Stimulated activated memory B cell treated with anti-CD40 and anti-IgM and Interleukin-4, amounts not matched to agents 10 μg/mL and 1 μg/mL and 100 μg/mL, for 72 hours (primary cell): ENCODE measurements at regions not wholly inside any gene's neighbourhood (a gene's known extent, or its start where the extent isn't known, plus 50 kb on each side); places are given as distances from the start of the nearest gene placed in this dataset.
"Not testable (repeated sequence)": the region's sequence is repeated elsewhere in the genome, so short reads cannot be mapped to it uniquely, and the experiment has no call there.

Source experiments
- ATAC-seq: fragments of 150-1000 bp; cut with Tn5 transposase; 2 replicates; pipeline ENCODE4 v1.10.0; 2021
- H3K27ac Mint-ChIP-seq: one replicate; pipeline ENCODE4 v1.8.0; 2022; ENCODE audit warnings: mild to moderate bottlenecking, mixed read lengths
- H3K27me3 Mint-ChIP-seq: one replicate; pipeline ENCODE4 v1.8.0; 2022; ENCODE audit warnings: mixed read lengths
- H3K36me3 Mint-ChIP-seq: one replicate; pipeline ENCODE4 v1.8.0; 2022; ENCODE audit warnings: mixed read lengths
- H3K4me1 Mint-ChIP-seq: one replicate; pipeline ENCODE4 v1.8.0; 2022; ENCODE audit warnings: mixed read lengths
- H3K4me3 Mint-ChIP-seq: one replicate; pipeline ENCODE4 v1.8.0; 2022; ENCODE audit warnings: mild to moderate bottlenecking, moderate library complexity, mixed read lengths
- H3K9me3 Mint-ChIP-seq: one replicate; pipeline ENCODE4 v1.8.0; 2022; ENCODE audit warnings: mixed read lengths

DNA sequence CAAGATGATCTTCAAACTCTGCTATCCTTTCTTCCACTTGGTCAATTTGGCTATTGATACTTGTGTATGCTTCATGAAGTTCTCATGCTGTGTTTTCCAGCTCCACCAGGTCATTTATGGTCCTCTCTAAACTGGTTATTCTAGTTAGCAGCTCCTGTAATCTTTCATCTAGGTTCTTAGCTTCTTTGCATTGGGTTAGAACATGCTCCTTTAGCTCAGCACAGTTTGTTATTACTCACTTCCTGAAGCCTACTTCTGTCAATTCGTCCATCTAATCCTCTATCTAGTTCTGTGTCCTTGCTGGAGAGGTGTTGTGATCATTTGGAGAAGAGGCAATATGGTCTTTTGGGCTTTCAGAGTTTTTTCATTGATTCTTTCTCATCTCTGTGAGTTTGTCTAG lies 430.2 kb upstream of the ACVR2A start:
- H3K27ac Mint-ChIP-seq, H3K4me3 Mint-ChIP-seq, H3K27me3 Mint-ChIP-seq, H3K9me3 Mint-ChIP-seq, H3K4me1 Mint-ChIP-seq, ATAC-seq, H3K36me3 Mint-ChIP-seq: not testable (repeated sequence)

DNA sequence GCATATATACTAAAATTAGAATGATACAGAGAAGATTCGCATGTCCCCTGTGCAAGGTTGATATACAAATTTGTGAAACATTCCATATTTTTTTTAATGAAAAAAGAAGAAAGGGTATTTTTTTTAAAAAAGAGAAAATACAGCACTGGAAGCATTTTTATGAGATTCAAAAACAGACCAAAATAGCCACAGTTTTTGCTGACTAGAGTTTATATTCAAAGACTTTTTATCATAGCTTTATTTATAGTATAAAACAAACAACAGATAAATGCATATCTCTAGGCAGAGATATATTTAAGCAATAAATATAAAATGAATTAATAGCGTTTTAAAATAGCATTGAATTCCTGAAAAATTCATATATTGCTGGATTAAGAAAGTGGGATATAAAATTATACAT lies 436.5 kb upstream of the ACVR2A start:
- no peak overlapping the region for H3K27ac Mint-ChIP-seq
- no peak for ATAC-seq
- no peaks in the 10 kb centered on the region for H3K4me1 Mint-ChIP-seq
- no peaks in the 10 kb centered on the region for H3K36me3 Mint-ChIP-seq
- H3K27me3 Mint-ChIP-seq: no peaks in the 10 kb centered on the region
- H3K9me3 Mint-ChIP-seq: peaks cover 10% of the 10 kb centered on the region
- H3K4me3 Mint-ChIP-seq: no peak overlapping the region

DNA sequence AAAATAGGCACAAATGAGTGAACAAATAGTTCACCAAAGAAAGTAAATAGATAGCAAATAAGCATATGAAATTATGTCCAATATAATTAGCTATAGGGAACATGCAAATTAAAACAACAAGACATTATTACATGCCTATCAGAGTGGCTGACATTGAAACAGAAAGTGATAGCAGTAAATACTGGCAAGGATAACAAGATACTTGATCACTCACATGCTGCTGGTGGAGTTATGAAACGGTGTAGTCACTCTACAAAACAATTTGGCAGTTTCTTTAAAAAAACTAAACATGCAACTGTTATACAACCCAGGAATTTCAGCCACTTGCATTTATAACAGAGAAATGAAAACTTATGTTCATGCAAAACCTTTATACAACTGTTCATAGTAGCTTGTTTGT lies 439.2 kb upstream of the ACVR2A start:
- Mint-ChIP-seq H3K4me1 (no peaks in the 10 kb centered on the region), H3K27me3 (no peaks in the 10 kb centered on the region), H3K9me3 (peaks cover 3% of the 10 kb centered on the region), H3K36me3 (no peaks in the 10 kb centered on the region), H3K27ac (no peak overlapping the region), H3K4me3 (no peak overlapping the region)
- no peak for ATAC-seq

DNA sequence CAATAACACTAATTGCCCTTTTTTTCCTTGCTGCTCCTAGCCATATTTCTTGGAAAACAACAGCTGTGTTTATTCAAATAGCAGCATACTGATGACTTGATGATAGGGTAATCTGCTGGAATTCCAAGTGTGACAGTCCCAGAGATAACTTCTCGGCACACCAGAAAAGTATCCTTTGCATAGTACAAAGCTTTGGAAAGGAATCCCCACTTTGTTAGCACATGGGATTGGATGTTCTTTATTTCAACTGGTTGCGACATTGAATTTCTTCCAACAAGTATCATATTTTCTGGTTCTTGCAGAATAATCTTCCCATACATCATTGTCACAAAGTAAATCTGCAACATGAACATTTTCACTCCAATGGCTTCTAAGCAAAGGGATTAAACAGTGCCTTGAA lies 445.8 kb upstream of the ACVR2A start:
- Mint-ChIP-seq H3K27ac (no peak overlapping the region), H3K9me3 (no peaks in the 10 kb centered on the region), H3K4me1 (no peaks in the 10 kb centered on the region), H3K36me3 (no peaks in the 10 kb centered on the region), H3K27me3 (no peaks in the 10 kb centered on the region), H3K4me3 (no peak overlapping the region)
- no peak for ATAC-seq

GRCh38 chr2:147398301-147398700 lies 446.5 kb upstream of the ACVR2A start:
- Mint-ChIP-seq H3K36me3 (no peaks in the 10 kb centered on the region), H3K27me3 (no peaks in the 10 kb centered on the region), H3K27ac (no peak overlapping the region), H3K4me1 (no peaks in the 10 kb centered on the region), H3K4me3 (no peak overlapping the region), H3K9me3 (no peaks in the 10 kb centered on the region)
- no peak for ATAC-seq

DNA sequence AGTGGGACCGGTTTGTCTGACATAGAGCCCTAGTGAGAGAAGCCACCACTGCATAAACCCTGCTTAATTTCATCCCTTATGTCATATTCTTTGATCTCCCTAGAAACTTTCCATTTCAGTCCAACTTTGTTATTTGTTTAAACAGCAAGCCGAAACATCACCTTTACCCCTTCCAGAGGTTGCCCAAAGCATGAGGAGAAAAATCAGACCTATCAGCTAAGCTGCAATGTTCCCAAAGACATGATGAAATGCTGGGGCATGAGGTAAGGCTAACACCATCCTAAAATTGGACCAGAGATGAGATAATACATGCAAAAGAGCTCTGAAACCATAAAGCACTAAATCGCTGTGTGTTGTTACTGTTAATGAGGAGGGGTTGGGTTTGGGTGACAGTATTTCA lies 447.9 kb upstream of the ACVR2A start:
- no peaks in the 10 kb centered on the region for H3K27me3 Mint-ChIP-seq
- H3K4me1 Mint-ChIP-seq: no peaks in the 10 kb centered on the region
- no peak overlapping the region for H3K27ac Mint-ChIP-seq
- no peak overlapping the region for H3K4me3 Mint-ChIP-seq
- no peak for ATAC-seq
- H3K36me3 Mint-ChIP-seq: no peaks in the 10 kb centered on the region
- H3K9me3 Mint-ChIP-seq: no peaks in the 10 kb centered on the region

- Mint-ChIP-seq H3K27me3 (no peaks in the 10 kb centered on the region), H3K27ac (no peak overlapping the region), H3K4me3 (no peak overlapping the region), H3K9me3 (no peaks in the 10 kb centered on the region), H3K4me1 (no peaks in the 10 kb centered on the region), H3K36me3 (no peaks in the 10 kb centered on the region)
- ATAC-seq: no peak
These were observed 450.5 kb upstream of the ACVR2A start for GRCh38 chr2:147394179-147394790.

DNA sequence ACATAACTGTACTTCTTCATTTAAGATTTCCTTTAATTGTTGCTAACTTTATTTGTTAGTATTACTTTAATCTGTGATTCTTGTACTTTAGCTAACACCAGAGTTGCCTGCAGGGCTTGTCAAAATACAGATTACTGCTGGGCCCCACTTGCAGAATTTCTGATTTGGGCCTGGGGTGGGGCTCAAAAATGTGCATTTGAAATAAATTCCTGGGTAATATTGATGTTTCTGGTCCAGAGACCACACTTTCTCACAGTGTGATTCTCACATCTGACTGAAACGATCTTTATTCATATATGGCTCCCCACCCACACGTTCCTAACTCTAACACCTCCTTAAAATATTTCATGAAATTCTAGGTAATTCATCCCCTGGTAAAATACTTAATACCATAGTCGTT lies 452.6 kb upstream of the ACVR2A start:
- Mint-ChIP-seq H3K36me3 (no peaks in the 10 kb centered on the region), H3K27ac (no peak overlapping the region), H3K4me1 (no peaks in the 10 kb centered on the region), H3K9me3 (no peaks in the 10 kb centered on the region), H3K4me3 (no peak overlapping the region), H3K27me3 (no peaks in the 10 kb centered on the region)
- ATAC-seq: no peak

GRCh38 chr2:147390475-147390874 lies 454.4 kb upstream of the ACVR2A start:
- H3K27me3 Mint-ChIP-seq: no peaks in the 10 kb centered on the region
- H3K9me3 Mint-ChIP-seq: no peaks in the 10 kb centered on the region
- no peaks in the 10 kb centered on the region for H3K36me3 Mint-ChIP-seq
- ATAC-seq: no peak
- no peak overlapping the region for H3K4me3 Mint-ChIP-seq
- H3K4me1 Mint-ChIP-seq: no peaks in the 10 kb centered on the region
- no peak overlapping the region for H3K27ac Mint-ChIP-seq

DNA sequence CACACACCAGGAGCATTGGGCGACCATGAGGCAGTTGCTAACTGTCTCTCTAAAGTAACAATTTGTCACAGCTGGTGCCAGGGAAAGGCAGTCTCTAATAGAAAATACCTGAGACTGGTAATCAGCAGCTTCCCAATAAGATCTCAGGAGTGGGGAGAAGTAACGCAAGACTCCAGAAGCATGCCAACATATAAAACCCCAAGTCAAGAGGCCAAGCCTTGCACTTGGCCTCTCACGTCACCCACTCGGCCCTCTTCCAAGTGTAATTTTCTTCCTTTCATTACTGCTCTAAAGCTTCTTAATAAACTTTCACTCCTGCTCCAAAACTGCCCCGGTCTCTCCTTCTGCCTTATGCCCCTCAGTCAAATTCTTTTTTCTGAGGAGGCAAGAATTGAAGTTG lies 455.6 kb upstream of the ACVR2A start:
- Mint-ChIP-seq H3K4me1 (no peaks in the 10 kb centered on the region), H3K4me3 (no peak overlapping the region), H3K9me3 (no peaks in the 10 kb centered on the region), H3K27me3 (no peaks in the 10 kb centered on the region), H3K27ac (no peak overlapping the region), H3K36me3 (no peaks in the 10 kb centered on the region)
- ATAC-seq: no peak

GRCh38 chr2:147388217-147388616 lies 456.6 kb upstream of the ACVR2A start:
- no peaks in the 10 kb centered on the region for H3K9me3 Mint-ChIP-seq
- no peak overlapping the region for H3K27ac Mint-ChIP-seq
- H3K4me3 Mint-ChIP-seq: no peak overlapping the region
- no peaks in the 10 kb centered on the region for H3K4me1 Mint-ChIP-seq
- H3K27me3 Mint-ChIP-seq: no peaks in the 10 kb centered on the region
- no peak for ATAC-seq
- no peaks in the 10 kb centered on the region for H3K36me3 Mint-ChIP-seq

DNA sequence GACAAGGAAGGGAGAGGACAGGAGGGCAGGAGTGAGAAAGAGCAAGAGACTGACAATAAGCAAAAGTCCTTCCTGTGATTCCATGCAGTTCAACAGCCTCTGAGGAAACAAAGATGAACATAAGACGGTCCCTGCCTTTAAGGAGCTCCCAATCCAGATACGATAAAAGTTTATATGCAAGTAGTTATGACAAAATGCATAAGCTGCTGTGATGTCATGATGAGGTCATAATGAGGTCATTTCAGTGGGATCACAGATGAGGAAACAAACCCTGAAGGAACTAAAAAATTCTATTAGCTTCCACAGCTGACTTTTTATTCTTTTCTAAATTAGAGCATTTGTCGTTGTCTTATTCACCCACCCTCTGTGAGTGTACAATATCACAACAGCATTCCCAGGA lies 458.5 kb upstream of the ACVR2A start:
- H3K4me3 Mint-ChIP-seq: no peak overlapping the region
- no peak for ATAC-seq
- no peaks in the 10 kb centered on the region for H3K27me3 Mint-ChIP-seq
- no peaks in the 10 kb centered on the region for H3K36me3 Mint-ChIP-seq
- no peaks in the 10 kb centered on the region for H3K4me1 Mint-ChIP-seq
- no peaks in the 10 kb centered on the region for H3K9me3 Mint-ChIP-seq
- no peak overlapping the region for H3K27ac Mint-ChIP-seq

DNA sequence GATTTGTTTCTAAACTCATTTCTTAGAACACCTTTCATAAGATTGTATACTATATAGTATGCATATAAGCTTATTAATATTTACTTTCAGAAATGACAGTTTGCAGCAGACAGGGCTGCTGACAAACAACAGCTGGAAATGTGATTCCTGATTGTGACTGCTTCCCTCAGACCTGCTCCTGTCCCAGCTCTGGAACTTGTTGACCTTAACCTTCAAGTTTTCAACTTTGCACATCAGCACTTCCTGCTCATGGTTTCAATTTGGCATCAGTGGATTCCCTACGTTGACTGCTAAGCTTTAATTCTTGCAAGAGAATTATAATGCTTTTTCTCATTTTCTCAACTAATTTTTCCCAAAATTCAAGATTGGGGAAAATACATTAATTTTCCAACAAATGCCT lies 459.2 kb upstream of the ACVR2A start:
- no peaks in the 10 kb centered on the region for H3K36me3 Mint-ChIP-seq
- H3K27me3 Mint-ChIP-seq: no peaks in the 10 kb centered on the region
- H3K4me1 Mint-ChIP-seq: no peaks in the 10 kb centered on the region
- H3K4me3 Mint-ChIP-seq: no peak overlapping the region
- no peaks in the 10 kb centered on the region for H3K9me3 Mint-ChIP-seq
- ATAC-seq: no peak
- H3K27ac Mint-ChIP-seq: no peak overlapping the region

- ATAC-seq: no peak
- H3K27me3 Mint-ChIP-seq: no peaks in the 10 kb centered on the region
- no peaks in the 10 kb centered on the region for H3K36me3 Mint-ChIP-seq
- H3K4me3 Mint-ChIP-seq: no peak overlapping the region
- no peaks in the 10 kb centered on the region for H3K9me3 Mint-ChIP-seq
- no peak overlapping the region for H3K27ac Mint-ChIP-seq
- no peaks in the 10 kb centered on the region for H3K4me1 Mint-ChIP-seq
These were observed 460.2 kb upstream of the ACVR2A start for GRCh38 chr2:147384659-147385058.

DNA sequence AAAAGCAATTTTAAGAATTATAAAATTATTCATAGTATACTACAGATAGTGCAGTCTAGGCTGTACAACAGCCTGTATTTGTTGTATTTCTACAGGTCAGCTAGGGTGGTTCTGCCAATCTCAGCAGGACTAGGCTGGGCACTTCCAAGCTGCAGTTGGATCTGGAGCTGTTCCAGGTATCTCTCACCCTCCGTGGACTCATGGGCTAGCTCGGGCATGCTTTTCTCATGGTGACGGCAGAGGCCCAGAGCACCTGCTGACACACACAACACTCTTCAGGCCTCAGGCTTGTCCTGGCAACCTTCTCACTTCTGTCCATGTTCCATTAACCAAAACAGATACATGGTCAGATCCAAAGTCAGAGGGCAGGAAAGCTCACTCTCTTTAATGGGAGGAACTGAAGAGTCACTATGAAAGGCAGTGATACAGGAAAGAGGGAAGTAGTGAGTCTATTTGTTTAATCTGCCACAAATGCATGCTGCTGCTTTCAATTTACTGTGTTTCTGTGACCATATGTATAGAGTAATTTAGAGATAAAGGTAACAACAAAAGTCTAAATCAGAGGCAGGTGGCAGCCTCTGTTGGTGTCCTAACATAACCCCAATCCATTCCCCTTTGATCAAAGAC lies 462.4 kb upstream of the ACVR2A start:
- ATAC-seq: no peak
- H3K9me3 Mint-ChIP-seq: no peaks in the 10 kb centered on the region
- H3K27ac Mint-ChIP-seq: no peak overlapping the region
- H3K4me1 Mint-ChIP-seq: no peaks in the 10 kb centered on the region
- no peaks in the 10 kb centered on the region for H3K36me3 Mint-ChIP-seq
- no peak overlapping the region for H3K4me3 Mint-ChIP-seq
- H3K27me3 Mint-ChIP-seq: no peaks in the 10 kb centered on the region

- Mint-ChIP-seq H3K27me3 (no peaks in the 10 kb centered on the region), H3K4me3 (no peak overlapping the region), H3K9me3 (no peaks in the 10 kb centered on the region), H3K36me3 (no peaks in the 10 kb centered on the region), H3K27ac (no peak overlapping the region), H3K4me1 (no peaks in the 10 kb centered on the region)
- no peak for ATAC-seq
These were observed 466.4 kb upstream of the ACVR2A start for GRCh38 chr2:147378403-147378802.

GRCh38 chr2:147375073-147375472 lies 469.8 kb upstream of the ACVR2A start:
- no peak overlapping the region for H3K27ac Mint-ChIP-seq
- no peaks in the 10 kb centered on the region for H3K36me3 Mint-ChIP-seq

More at GRCh38 chr2:147375073-147375472, 469.8 kb upstream of the ACVR2A start:
- no peaks in the 10 kb centered on the region for H3K9me3 Mint-ChIP-seq
- H3K4me3 Mint-ChIP-seq: no peak overlapping the region
- no peak for ATAC-seq
- H3K4me1 Mint-ChIP-seq: no peaks in the 10 kb centered on the region
- no peaks in the 10 kb centered on the region for H3K27me3 Mint-ChIP-seq
